ENCODE measurements at regions not wholly inside any gene's neighbourhood (a gene's known extent, or its start where the extent isn't known, plus 50 kb on each side); places are given as distances from the start of the nearest gene placed in this dataset.

GRCh38 chr10:43876976-43877375, 228.3 kb upstream of the ZNF32 start:
- no peaks in the 10 kb centered on the region for H3K9me3 Mint-ChIP-seq
- no peaks in the 10 kb centered on the region for H3K36me3 Mint-ChIP-seq (ENCODE audit: low read depth)
- TF ChIP-seq CTCF (IDR thresholded peaks at IDR 0.05): no peak
- ChIA-PET CTCF (no interaction called here), POLR2A (no interaction called here)
- H3K27me3 Mint-ChIP-seq: no peaks in the 10 kb centered on the region
- DNase-seq (no peak), ATAC-seq (ENCODE audit: poor library complexity) (no peak)
- intact Hi-C loops (cut with DNase I, micrococcal nuclease): no loop called here
- no peaks in the 10 kb centered on the region for H3K4me1 Mint-ChIP-seq (ENCODE audit: low read depth)
- Histone ChIP-seq H3K27ac (ENCODE audit: low read depth in 1 of 2, low read length in 2 of 2) (no peak overlapping the region), H3K4me3 (ENCODE audit: low read length) (no peak overlapping the region), H3K36me3 (ENCODE audit: insufficient read depth, low read length) (no peaks in the 10 kb centered on the region), H3K9me3 (ENCODE audit: control insufficient read depth in 1 of 2, insufficient read depth in 1 of 2, low read length in 2 of 2) (no peaks in the 10 kb centered on the region), H3K4me1 (ENCODE audit: insufficient read depth, low read length) (no peaks in the 10 kb centered on the region), H3K27me3 (ENCODE audit: control insufficient read depth in 1 of 2, insufficient read depth in 2 of 2, low read length in 2 of 2) (no peaks in the 10 kb centered on the region)
- H3K27ac Mint-ChIP-seq: no peak overlapping the region
- no peak overlapping the region for H3K4me3 Mint-ChIP-seq

GRCh38 chr10:43874984-43875383, 226.3 kb upstream of the ZNF32 start:
- Histone ChIP-seq H3K36me3 (ENCODE audit: insufficient read depth, low read length) (no peaks in the 10 kb centered on the region), H3K4me3 (ENCODE audit: low read length) (no peak overlapping the region), H3K27ac (ENCODE audit: low read depth in 1 of 2, low read length in 2 of 2) (no peak overlapping the region), H3K4me1 (ENCODE audit: insufficient read depth, low read length) (no peaks in the 10 kb centered on the region), H3K9me3 (ENCODE audit: control insufficient read depth in 1 of 2, insufficient read depth in 1 of 2, low read length in 2 of 2) (no peaks in the 10 kb centered on the region), H3K27me3 (ENCODE audit: control insufficient read depth in 1 of 2, insufficient read depth in 2 of 2, low read length in 2 of 2) (no peaks in the 10 kb centered on the region)
- Mint-ChIP-seq H3K4me1 (ENCODE audit: low read depth) (no peaks in the 10 kb centered on the region), H3K27ac (no peak overlapping the region), H3K4me3 (no peak overlapping the region), H3K9me3 (no peaks in the 10 kb centered on the region), H3K27me3 (no peaks in the 10 kb centered on the region), H3K36me3 (ENCODE audit: low read depth) (no peaks in the 10 kb centered on the region)
- TF ChIP-seq CTCF (IDR thresholded peaks at IDR 0.05): no peak
- no peak for ATAC-seq (ENCODE audit: poor library complexity)
- intact Hi-C loops (cut with DNase I, micrococcal nuclease): no loop called here
- DNase-seq: peak in 1 of 14 experiments; percentile 1
- CTCF ChIA-PET: no interaction called here
- POLR2A ChIA-PET: interaction anchor here (1.1 kb wide), 1 partner anchor 10 kb away, joined by 3 read pairs; no protein-coding TSS in a partner anchor

DNA sequence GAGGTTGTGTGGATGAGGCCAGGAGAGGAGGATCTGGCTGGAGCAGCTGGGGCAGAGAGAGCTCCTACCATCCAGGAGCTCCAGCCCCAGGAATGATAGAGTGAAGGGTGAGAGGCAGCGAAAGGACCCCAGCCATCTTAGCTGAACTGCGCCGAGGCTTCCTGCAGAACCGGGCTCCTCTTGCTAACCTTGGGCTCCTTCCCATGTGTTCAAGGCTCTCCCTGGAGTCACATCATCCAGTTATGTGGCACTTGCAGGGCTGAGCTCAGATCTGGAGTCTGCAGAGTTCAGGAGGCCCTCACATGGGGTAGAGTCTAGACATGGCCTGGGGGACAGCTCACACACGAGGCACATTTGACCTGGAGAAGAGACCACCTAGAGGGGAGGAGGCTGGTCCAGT, 225.0 kb upstream of the ZNF32 start:
- H3K36me3 ChIP-seq (ENCODE audit: insufficient read depth, low read length): no peaks in the 10 kb centered on the region

More for the DNA sequence above, 225.0 kb upstream of the ZNF32 start:
- Histone ChIP-seq H3K9me3 (ENCODE audit: control insufficient read depth in 1 of 2, insufficient read depth in 1 of 2, low read length in 2 of 2) (no peaks in the 10 kb centered on the region), H3K27ac (ENCODE audit: low read depth in 1 of 2, low read length in 2 of 2) (no peak overlapping the region), H3K27me3 (ENCODE audit: control insufficient read depth in 1 of 2, insufficient read depth in 2 of 2, low read length in 2 of 2) (no peaks in the 10 kb centered on the region), H3K4me1 (ENCODE audit: insufficient read depth, low read length) (no peaks in the 10 kb centered on the region), H3K4me3 (ENCODE audit: low read length) (no peak overlapping the region)
- H3K4me3 Mint-ChIP-seq: no peak overlapping the region
- H3K27me3 Mint-ChIP-seq: no peaks in the 10 kb centered on the region
- no peaks in the 10 kb centered on the region for H3K36me3 Mint-ChIP-seq (ENCODE audit: low read depth)
- POLR2A ChIA-PET: no interaction called here
- H3K27ac Mint-ChIP-seq: no peak overlapping the region
- intact Hi-C loops (cut with DNase I, micrococcal nuclease): no loop called here
- CTCF ChIA-PET: no interaction called here
- ATAC-seq (ENCODE audit: poor library complexity): no peak
- TF ChIP-seq CTCF (IDR thresholded peaks at IDR 0.05): no peak
- peak in 1 of 14 experiments; percentile 2 for DNase-seq
- H3K4me1 Mint-ChIP-seq (ENCODE audit: low read depth): no peaks in the 10 kb centered on the region
- no peaks in the 10 kb centered on the region for H3K9me3 Mint-ChIP-seq

Measured in CD4-positive, alpha-beta T cell (primary cell).